NB4 (cell line): ENCODE measurements at regions not wholly inside any gene's neighbourhood (a gene's known extent, or its start where the extent isn't known, plus 50 kb on each side); places are given as distances from the start of the nearest gene placed in this dataset.

ENCODE experiments used
- CTCF ChIP-seq: IDR thresholded peaks from one replicate; pipeline ENCODE4 v1.5.1; 2012; ENCODE audit warnings: low read depth, low read length
- TF ChIP-seq, protein P1 (sequence below): IDR thresholded peaks from 2 replicates; pipeline ENCODE4 v1.6.1; 2011; ENCODE audit warnings: low read depth, low read length

DNA sequence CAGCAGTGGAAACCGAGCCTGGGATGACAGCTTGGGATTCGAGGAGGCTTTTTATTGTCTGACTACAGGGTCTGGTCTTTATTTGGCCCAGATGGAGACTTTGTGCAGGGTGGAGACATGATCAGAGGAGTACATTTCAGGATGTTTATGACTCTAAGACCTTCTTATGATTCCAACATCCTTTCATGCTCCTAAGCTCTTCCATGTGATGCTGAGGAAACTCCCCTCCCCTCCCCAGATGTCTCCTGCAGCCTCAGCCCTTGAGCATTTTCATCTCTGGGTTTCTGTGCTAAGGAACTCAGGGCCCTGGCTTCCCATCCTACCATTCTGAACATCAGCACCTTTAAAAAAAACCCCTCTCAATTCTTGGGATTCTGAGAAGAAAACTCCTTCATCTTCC, 186.6 kb downstream of the SOX4 start:
- no peak for TF ChIP-seq CTCF
- TF ChIP-seq, protein P1, sequence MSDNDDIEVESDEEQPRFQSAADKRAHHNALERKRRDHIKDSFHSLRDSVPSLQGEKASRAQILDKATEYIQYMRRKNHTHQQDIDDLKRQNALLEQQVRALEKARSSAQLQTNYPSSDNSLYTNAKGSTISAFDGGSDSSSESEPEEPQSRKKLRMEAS, result no peak
